Right renal cortex interstitium (tissue), 3 donors: ENCODE measurements at regions not wholly inside any gene's neighbourhood (a gene's known extent, or its start where the extent isn't known, plus 50 kb on each side); places are given as distances from the start of the nearest gene placed in this dataset.
"Not testable (repeated sequence)": the region's sequence is repeated elsewhere in the genome, so short reads cannot be mapped to it uniquely, and the experiment has no call there.

Source experiments
- DNase-seq, 3 donors: peaks; one replicate each; pipeline ENCODE4 v3.0.0-alpha.2; 2013; ENCODE audit warnings: low read depth in 3 of 3, low spot score in 2 of 3

- DNase-seq, result no peak
Measured at GRCh38 chr3:177336873-177337450, 139.7 kb upstream of the TBL1XR1 start.

GRCh38 chr3:177337541-177338331 is 140.5 kb upstream of the TBL1XR1 start:
- no peak for DNase-seq

- DNase-seq, result no peak
Measured at GRCh38 chr3:177338697-177339219, 141.5 kb upstream of the TBL1XR1 start.

GRCh38 chr3:177339220-177339703 is 142.0 kb upstream of the TBL1XR1 start:
- not testable (repeated sequence) for DNase-seq

- no peak for DNase-seq
Measured at GRCh38 chr3:177340243-177340830, 143.1 kb upstream of the TBL1XR1 start.

GRCh38 chr3:177341736-177342419 is 144.6 kb upstream of the TBL1XR1 start:
- DNase-seq, result no peak

GRCh38 chr3:177343122-177343625 is 145.9 kb upstream of the TBL1XR1 start:
- no peak for DNase-seq

- peak in 1 of 3 donors; percentile 69 for DNase-seq
Measured at GRCh38 chr3:177345049-177345972, 148.0 kb upstream of the TBL1XR1 start.

GRCh38 chr3:177345973-177346503 is 148.8 kb upstream of the TBL1XR1 start:
- no peak for DNase-seq

- DNase-seq, result no peak
Measured at GRCh38 chr3:177346878-177347277, 149.6 kb upstream of the TBL1XR1 start.

GRCh38 chr3:177347611-177348010 is 150.3 kb upstream of the TBL1XR1 start:
- no peak for DNase-seq

GRCh38 chr3:177348974-177349373 is 151.7 kb upstream of the TBL1XR1 start:
- DNase-seq, result no peak

- DNase-seq, result no peak
Measured at GRCh38 chr3:177349384-177349783, 152.1 kb upstream of the TBL1XR1 start.

GRCh38 chr3:177350121-177350520 is 152.8 kb upstream of the TBL1XR1 start:
- no peak for DNase-seq

GRCh38 chr3:177351206-177351605 is 153.9 kb upstream of the TBL1XR1 start:
- no peak for DNase-seq

GRCh38 chr3:177351757-177352158 is 154.5 kb upstream of the TBL1XR1 start:
- DNase-seq, result no peak

- no peak for DNase-seq
Measured at GRCh38 chr3:177352424-177352823, 155.1 kb upstream of the TBL1XR1 start.

GRCh38 chr3:177353140-177353539 is 155.9 kb upstream of the TBL1XR1 start:
- no peak for DNase-seq

GRCh38 chr3:177353879-177354278 is 156.6 kb upstream of the TBL1XR1 start:
- DNase-seq, result not testable (repeated sequence)
